ENCODE measurements at regions not wholly inside any gene's neighbourhood (a gene's known extent, or its start where the extent isn't known, plus 50 kb on each side); places are given as distances from the start of the nearest gene placed in this dataset.

DNA sequence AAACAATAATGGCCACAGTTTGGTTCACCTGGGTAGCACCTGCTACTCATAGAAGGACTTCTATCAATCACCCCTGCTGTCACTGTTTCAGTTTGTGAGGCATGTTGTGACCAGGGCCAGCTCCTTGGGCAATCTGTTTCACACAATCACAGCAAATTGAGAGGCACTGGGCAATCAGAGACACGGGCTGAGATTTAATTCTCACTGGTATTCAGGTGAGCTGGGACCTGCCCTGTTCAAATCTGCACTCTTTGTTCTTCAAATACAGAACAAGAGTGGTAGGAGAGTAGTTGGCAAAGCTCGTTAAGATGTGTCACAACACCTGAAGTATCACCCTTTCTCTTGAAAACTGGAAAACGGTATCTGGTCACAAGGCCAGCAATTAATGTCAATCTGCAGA lies 57.8 kb upstream of the NAP1L1 start:
- no peak overlapping the region for H3K4me3 ChIP-seq (ENCODE audit: low read depth, low read length)
- no peak for DNase-seq (ENCODE audit: low read depth)

DNA sequence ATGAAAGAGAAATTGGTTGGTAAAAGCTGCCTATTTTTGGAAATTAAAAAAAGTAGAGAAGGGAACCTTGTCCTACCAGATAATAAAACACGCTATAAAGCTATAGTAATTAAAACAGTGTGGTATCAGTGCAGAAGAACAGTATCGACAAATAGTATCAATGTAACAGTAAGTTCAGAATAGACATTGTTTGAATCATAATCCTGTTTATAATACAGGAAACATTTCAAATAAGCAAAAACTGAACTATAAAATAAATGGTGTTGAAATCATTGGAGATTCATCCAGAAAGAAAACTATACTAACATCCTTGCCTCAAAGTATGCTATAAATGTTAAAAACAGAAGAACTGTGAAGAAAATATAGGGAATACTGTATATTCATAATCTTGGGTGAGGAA lies 54.2 kb upstream of the NAP1L1 start:
- DNase-seq (ENCODE audit: low read depth) = no peak
- no peak overlapping the region for H3K4me3 ChIP-seq (ENCODE audit: low read depth, low read length)

DNA sequence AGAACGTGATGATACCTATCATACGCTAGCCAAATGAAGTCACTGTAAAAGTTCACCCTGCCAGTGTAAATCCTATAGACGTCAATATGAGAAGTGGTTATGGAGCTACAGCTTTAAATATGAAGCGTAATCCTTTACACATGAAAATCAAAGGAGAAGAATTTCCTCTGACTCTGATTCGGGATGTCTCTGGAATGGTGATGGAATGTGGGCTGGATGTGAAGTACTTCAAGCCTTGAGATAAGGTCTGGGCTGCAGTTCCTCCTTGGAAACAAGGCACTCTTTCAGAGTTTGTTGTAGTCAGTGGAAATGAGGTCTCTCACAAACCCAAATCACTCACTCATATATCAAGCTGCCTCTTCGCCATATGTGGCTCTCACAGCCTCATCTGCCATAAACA lies 53.1 kb upstream of the NAP1L1 start:
- no peak overlapping the region for H3K4me3 ChIP-seq (ENCODE audit: low read depth, low read length)
- DNase-seq (ENCODE audit: low read depth) = no peak

DNA sequence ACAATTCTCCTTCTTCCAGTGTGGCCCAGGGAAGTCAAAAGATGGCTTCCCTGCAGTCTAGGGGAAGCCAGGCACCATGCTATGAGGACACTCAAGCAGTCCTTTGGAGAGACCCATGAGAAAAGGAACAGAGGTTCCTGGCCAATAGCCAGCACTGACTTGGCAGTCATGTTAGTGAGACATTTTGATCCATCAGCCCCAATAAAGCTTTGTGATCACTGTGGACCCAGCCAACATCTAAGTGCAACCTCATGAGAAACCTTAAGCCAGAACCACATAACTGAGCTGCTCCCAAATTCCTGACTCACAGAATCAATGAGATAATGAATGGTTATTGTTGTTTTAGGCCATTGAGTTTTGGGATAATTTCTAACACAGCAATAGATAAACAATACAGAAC lies 51.0 kb upstream of the NAP1L1 start:
- no peak overlapping the region for H3K4me3 ChIP-seq (ENCODE audit: low read depth, low read length)
- DNase-seq (ENCODE audit: low read depth) = no peak

Measured in skeletal muscle cell (primary cell).